ENCODE measurements at regions not wholly inside any gene's neighbourhood (a gene's known extent, or its start where the extent isn't known, plus 50 kb on each side); places are given as distances from the start of the nearest gene placed in this dataset.

GRCh38 chr13:73387318-73387717 lies 328.5 kb downstream of the KLF5 start:
- DNase-seq = no peak

- no peak for DNase-seq
Observed at GRCh38 chr13:73385848-73386247, 327.0 kb downstream of the KLF5 start.

DNA sequence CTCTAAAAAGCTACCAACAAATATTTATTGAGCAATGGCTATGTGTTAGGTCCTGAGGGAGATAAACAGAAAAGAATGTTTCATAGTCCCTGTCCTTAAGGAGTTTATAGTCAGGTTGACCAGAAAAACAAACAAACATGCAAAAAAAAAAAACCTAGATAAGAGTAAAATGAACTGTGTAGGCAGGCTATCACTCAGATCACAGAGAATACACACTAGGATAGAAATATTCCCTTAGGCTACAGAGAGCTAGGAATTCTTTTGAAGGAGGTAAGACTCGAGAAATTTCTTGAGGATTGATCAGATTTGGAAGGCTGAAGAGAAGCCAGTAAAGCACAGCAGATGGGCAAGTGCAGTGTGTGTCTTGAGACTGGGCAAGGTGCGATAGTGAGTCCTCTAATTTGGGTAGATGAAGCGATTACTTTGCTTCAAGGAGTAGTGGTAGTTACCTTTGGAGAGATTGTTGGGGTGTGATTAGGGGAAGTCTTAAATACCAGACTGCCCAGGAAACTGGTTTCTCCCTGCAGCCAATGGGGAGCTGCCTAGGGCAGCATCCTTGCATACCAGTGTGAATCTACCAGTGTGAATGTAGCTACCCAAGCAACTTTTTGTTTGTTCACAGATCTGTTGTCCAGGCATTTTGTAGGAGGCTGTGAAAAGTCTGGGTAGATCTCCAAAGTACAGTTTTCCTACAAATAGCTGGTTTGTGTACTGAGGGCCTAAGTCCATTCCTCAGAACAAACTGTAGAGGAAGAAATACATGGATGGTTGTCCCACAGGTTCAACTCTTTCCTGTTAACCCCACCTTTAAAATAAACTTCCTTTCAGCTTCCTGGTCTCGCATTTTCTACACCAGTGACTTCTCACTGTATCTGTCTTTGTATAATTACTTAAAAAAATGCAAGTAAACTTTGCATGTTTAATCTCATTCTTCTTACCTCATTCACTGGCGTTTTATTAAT lies 314.1 kb downstream of the KLF5 start:
- no peak for DNase-seq

- no peak for DNase-seq
Observed at GRCh38 chr13:73370066-73370465, 311.3 kb downstream of the KLF5 start.

DNA sequence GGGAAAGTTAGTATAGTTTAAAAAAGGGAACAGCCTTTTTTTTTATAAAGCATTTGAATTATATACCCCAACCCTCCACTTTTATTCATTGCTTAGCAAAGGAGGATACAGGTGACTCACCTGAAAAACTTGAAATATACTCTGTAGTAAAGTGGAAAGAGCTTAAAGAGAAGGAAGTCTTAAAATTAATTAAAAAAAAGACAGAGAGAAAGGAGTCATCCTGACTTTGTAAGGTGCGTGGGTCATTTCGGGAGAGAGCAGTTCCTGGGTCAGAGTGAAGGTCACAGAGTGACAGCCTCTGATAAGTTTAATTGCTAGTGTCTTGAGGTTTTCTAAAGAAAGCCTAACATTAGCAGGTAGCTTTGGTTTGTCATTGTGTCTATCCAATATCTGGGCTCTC lies 310.3 kb downstream of the KLF5 start:
- no peak for DNase-seq

GRCh38 chr13:73368608-73369007 lies 309.8 kb downstream of the KLF5 start:
- peak; percentile 6 for DNase-seq

GRCh38 chr13:73367886-73368285 lies 309.1 kb downstream of the KLF5 start:
- no peak for DNase-seq

GRCh38 chr13:73366241-73366640 lies 307.4 kb downstream of the KLF5 start:
- DNase-seq = no peak

DNA sequence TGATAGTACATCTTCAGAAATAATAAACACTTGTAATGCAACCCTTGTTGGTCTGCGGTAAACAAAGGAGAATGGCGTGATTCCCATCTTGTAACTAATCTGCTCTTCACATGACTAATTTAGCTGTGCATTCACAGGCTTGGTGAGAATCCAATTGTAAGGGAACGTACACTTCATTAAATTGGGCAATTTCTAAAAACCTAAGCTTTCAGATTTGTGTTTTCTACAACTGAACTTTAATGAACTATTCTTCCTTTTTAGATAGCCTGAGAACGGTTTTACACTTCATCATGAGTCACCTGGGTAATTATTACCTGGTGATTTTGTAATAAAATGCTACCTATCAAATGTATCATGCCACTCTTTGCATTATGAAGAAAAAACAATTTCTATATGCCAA lies 306.9 kb downstream of the KLF5 start:
- no peak for DNase-seq

DNA sequence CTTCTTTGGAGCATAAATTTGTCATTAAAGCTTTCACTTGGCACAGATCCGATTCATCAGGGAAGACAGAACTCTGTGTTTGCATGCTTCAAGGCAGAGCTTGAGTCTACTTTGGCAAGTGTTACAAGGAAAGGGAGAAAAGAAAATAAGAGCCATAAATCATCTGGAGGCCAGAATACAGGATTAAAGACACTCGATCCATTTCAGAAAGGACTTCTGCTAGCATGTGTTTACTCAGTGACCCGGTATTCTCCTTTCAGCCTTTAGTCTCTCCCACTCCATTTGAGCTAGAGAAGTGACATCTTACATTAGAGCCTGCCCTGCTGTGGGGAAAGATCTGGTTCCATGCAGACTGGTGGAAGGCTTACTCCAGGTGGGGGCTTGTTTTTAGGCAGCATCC lies 306.4 kb downstream of the KLF5 start:
- peak; percentile 22 for DNase-seq

GRCh38 chr13:73364736-73365135 lies 305.9 kb downstream of the KLF5 start:
- DNase-seq = no peak

GRCh38 chr13:73358606-73359095 lies 299.8 kb downstream of the KLF5 start:
- no peak for DNase-seq

DNA sequence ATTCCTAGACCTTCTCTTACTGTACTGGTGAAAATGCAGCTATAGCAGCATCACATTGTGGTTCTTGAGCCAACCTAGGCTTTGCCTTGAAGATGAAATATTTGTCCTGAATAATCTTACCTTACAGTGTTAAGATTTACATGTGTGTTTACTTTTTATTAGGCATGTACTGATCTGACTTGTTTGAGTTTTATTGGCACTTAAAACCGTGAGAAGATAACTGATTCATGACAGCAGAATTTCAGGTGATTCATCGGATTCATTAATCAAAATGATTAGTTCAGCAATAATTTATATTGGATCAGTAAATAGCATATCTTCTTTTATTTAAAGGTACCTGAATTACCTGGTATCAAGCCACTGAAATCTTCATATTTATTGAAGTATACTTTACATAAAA lies 296.3 kb downstream of the KLF5 start:
- DNase-seq = no peak

DNA sequence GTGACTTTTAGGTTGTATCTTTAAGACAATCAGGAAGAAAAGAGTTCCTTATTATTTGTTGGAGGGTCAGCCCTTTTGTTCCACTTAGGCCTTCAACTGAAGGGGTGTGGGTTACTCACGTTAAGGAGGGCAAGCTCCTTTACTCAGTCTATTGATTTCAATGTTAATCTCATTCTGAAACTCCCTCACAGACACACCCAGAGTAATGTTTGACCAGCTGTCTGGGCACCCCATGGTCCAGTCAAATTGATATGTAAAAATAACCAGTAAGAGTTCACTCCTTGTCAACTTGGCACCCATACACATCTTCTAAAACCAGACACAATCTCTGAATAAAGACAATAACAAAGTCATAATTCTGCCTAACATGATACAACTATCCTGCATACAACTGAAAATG lies 292.9 kb downstream of the KLF5 start:
- no peak for DNase-seq

DNA sequence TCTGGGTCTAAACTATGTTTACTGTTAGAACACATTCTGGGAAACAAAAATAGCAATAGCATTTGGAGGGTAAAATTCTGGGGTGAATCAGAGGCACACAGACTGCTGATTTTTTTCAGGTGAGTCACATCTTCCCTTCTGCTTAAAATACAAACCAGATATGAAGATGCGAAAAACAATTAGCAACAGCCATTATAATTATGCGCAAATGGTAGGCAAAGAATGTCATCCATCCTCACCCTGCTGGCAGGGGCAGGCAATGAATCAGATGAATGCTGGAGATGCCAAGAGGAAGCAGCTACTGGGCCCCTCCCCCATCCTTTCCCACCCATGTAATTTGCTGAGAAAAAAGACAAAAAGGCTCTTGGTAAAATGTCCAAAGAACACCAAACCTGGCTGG lies 282.9 kb downstream of the KLF5 start:
- DNase-seq = no peak

DNA sequence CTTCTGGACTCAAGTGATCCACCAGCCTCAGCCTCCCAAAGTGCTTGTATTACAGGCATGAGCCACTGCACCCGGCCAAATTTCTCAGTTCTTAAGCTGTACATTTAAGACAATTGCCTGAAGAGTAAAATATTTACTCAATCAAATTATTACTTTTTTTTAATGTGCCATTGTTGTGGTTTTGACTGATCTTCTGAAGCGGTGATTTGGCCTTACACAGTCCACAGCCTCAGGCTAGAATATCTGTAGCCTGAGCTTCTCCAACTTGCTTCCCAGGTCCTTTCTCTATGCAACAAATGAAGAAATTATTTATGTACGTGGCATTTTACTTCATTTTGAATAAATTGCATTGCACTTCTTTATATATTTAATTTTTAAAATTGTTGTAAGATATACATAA lies 281.3 kb downstream of the KLF5 start:
- no peak for DNase-seq

GRCh38 chr13:73339086-73339485 lies 280.3 kb downstream of the KLF5 start:
- peak; percentile 25 for DNase-seq

DNA sequence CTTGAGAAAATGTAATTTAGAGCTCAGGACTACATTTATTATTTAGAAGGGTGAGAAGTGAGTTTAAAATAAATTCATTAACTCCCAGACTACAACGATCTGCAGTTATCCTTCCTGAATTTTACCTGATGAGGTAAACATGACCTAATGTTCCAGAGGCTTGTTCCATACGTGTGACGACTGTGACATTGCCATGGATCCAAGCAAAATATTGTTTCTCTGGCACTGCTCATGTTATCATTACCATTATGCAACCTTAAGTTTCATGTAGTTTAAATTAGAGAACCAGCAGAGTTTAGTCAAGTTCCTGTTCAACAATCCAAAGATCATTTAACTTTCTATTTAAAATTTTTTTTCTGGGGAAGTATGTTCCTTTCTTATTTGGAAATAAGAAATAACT lies 279.6 kb downstream of the KLF5 start:
- DNase-seq = peak; percentile 56

DNA sequence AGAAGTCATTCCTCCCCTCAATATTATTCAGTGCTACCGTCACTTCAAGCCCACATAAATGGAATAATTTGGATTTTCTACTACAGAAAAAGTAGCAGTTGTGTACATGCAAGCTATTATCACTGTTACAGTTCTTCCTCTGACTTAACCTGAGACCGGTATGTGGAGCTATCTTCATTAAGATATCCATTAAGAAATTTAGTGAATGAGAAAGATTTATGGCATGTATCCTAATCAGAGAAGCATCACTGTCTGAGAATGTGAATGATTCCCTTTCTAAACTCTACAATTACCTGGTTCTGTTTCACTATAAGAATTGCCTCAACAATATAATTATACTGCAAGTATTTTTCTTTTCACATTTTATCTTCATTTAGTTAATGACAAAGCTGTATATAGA lies 278.7 kb downstream of the KLF5 start:
- DNase-seq = no peak

GRCh38 chr13:73336773-73337172 lies 278.0 kb downstream of the KLF5 start:
- DNase-seq = no peak

DNA sequence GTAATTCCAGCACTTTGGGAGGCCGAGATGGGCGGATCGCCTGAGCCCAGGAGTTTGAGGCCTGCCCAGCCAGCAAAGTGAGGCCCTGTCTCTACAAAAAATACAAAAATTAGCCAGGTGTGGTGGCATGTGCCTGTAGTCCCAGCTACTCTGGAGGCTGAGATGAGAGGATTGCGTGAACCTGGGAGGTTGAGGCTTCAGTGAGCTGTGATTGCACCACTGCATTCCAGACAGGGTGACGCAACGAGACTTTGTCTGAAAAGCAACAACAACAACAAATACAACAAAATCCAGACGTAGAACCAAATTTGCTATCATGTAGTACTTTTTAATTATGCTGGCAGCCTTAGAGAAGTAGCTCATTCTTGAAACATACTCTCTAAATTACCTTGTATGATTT lies 277.1 kb downstream of the KLF5 start:
- DNase-seq = no peak

DNA sequence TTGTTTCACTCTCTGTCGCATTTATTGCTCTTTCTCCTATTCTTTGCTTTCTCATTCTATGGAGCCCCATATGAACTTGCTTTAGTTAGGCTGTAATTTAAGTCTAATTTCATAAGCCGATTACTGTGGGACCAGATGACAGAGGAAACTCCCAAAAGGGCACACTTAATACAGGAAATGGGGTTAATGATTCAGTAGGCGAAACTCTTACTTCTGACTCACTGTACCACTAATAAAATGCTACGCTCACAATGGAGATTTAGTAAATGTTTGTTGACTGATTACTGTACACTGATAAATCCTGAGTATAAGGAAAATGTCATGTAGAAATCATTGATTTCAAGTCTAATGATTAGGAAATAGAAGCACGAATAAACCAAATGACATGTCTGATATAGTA lies 276.4 kb downstream of the KLF5 start:
- DNase-seq = no peak

DNA sequence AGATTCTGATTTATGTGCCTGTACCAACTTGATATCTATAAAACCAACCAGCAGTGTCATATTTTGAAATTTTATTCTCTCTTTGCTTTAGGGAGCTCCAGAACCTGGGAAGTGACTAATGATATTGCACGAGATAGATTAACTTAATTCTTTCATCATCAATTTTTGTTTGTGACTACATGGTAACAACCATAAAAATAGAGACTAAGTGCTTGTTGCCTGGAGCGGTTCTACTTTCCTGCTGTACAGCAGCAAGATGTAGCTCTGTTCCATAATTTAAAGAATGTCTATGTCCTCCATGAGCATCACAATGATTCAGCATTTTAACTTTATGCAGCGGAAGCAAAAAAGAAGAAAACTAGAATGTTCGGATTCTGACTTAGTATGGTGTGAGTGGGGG lies 275.6 kb downstream of the KLF5 start:
- no peak for DNase-seq

DNA sequence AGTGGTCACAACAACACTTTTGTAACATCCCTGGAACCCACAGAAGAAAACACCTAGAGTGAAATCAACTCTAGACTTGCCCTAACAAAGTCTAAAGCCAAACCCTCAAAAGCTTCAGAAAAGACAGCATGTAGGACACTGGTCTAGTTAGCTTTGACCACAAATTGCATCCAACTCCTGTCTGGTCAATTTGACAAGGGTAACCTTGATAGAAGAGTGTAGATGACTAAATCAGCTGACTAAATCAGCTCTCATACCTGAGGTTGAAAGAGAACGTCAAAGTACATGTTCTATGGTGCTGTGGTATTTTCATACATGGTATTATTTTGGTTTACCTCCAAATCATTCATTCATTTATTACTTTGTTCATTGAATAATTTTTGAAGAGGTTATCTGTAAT lies 272.8 kb downstream of the KLF5 start:
- DNase-seq = no peak
